Astrocyte of the spinal cord (primary cell): ENCODE measurements at regions not wholly inside any gene's neighbourhood (a gene's known extent, or its start where the extent isn't known, plus 50 kb on each side); places are given as distances from the start of the nearest gene placed in this dataset.

Source experiments
- DNase-seq: peaks from one replicate; pipeline ENCODE4 v3.0.0; 2011; ENCODE audit warnings: low read depth, low spot score
- H3K4me3 ChIP-seq: 2 replicates; pipeline ENCODE4 v1.5.1; 2011; ENCODE audit warnings: low read depth, mild to moderate bottlenecking, low read length, moderate library complexity
- in situ Hi-C: cut with HindIII; loops from 2 replicates; pipeline ENCODE4 v1.10.0; 2017; ENCODE audit warnings: low sequenced_read_pairs
- TF ChIP-seq, protein P1 (sequence below): IDR thresholded peaks from 2 replicates; pipeline ENCODE4 v1.5.1; 2012; ENCODE audit warnings: low read depth, mild to moderate bottlenecking, low read length, inconsistent platforms

DNA sequence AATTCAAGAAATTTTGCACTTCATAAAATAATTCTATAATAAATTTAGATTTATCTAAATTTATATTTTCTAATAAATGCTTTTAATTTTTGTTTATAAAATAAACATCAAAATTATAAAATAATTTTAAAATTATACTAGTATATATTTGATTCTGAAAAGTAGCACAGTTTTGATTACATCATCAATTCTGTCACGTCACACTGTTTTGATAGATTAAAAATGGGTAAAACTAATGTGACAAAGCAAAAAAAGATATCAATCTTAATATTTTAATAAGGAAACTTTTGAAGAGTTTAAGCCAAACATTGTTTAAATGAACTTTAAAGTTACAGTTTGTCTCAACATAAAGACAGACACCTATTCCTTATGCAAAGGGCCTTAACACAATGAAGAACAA lies 1001.8 kb downstream of the KCNT2 start:
- in situ Hi-C loops: no loop called here
- DNase-seq: no peak
- no peak overlapping the region for H3K4me3 ChIP-seq
- TF ChIP-seq, protein P1, sequence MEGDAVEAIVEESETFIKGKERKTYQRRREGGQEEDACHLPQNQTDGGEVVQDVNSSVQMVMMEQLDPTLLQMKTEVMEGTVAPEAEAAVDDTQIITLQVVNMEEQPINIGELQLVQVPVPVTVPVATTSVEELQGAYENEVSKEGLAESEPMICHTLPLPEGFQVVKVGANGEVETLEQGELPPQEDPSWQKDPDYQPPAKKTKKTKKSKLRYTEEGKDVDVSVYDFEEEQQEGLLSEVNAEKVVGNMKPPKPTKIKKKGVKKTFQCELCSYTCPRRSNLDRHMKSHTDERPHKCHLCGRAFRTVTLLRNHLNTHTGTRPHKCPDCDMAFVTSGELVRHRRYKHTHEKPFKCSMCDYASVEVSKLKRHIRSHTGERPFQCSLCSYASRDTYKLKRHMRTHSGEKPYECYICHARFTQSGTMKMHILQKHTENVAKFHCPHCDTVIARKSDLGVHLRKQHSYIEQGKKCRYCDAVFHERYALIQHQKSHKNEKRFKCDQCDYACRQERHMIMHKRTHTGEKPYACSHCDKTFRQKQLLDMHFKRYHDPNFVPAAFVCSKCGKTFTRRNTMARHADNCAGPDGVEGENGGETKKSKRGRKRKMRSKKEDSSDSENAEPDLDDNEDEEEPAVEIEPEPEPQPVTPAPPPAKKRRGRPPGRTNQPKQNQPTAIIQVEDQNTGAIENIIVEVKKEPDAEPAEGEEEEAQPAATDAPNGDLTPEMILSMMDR: no peak

GRCh38 chr1:195604287-195604686 lies 1004.0 kb downstream of the KCNT2 start:
- TF ChIP-seq, protein P1: no peak
- in situ Hi-C loops: no loop called here
- peak; percentile 65 for DNase-seq
- H3K4me3 ChIP-seq: no peak overlapping the region

DNA sequence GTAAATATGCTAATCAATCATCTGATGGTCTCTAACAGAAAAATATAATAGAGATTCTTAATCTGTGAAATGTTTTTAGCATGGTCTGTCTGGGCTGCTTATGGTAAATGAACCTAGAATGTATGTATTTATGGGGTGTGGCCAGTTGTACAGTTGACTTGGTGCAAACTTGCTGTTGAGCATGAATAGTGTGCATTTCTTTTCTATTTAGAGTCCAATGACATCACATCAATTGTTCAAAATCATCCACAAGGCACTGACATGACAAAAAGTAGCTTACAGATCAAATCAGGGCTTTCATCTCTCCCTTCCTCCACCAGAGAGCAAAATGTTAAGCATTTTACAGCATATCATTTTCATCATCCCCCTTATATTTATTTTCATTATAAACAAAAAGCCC lies 1010.3 kb downstream of the KCNT2 start:
- TF ChIP-seq, protein P1: no peak
- H3K4me3 ChIP-seq: no peak overlapping the region
- no peak for DNase-seq
- in situ Hi-C loops: no loop called here

GRCh38 chr1:195594773-195595172 lies 1013.5 kb downstream of the KCNT2 start:
- H3K4me3 ChIP-seq: no peak overlapping the region
- in situ Hi-C loops: no loop called here
- no peak for DNase-seq
- TF ChIP-seq, protein P1: no peak

DNA sequence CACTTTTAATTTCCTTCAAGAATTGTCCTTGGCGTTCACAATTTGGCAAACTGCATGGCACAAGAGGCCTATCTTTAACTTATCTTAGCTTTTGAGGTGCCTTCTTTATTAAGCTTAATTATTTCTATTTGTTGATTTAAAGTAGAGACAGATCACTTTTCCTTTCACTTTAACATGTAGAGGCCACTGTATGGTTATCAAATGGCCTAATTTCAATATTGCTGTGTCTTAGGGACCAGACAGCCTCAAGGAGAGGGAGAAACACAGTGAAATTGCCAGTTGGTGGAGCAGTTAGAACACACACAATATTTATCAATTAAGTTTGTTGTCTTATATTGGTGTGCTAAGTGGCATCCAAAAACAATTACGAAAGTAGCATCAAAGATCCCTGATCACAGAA lies 1013.9 kb downstream of the KCNT2 start:
- in situ Hi-C loops: no loop called here
- DNase-seq: no peak
- no peak overlapping the region for H3K4me3 ChIP-seq
- TF ChIP-seq, protein P1: no peak

- H3K4me3 ChIP-seq: no peak overlapping the region
- in situ Hi-C loops: no loop called here
- peak; percentile 75 for DNase-seq
- TF ChIP-seq, protein P1: no peak
Measured at GRCh38 chr1:195591917-195592672, 1016.1 kb downstream of the KCNT2 start.

DNA sequence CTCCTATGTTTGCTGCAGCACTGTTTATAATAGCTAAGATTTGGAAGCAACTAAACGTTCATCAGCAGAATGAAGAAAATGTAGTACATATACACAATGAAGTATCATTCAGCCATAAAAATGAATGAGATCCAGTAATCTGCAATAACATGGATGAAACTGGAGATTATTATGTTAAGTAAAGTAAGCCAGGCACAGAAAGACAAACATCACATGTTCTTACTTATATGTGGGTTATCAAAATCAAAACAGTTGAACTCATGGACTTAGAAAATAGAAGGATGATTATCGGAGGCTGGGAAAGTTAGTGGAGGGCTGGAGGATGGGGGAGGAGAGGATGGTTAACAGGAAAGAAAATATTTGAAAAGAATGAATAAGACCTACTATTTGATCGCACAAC lies 1017.6 kb downstream of the KCNT2 start:
- TF ChIP-seq, protein P1: no peak
- in situ Hi-C loops: no loop called here
- H3K4me3 ChIP-seq: no peak overlapping the region
- DNase-seq: peak; percentile 12
